ENCODE measurements at regions not wholly inside any gene's neighbourhood (a gene's known extent, or its start where the extent isn't known, plus 50 kb on each side); places are given as distances from the start of the nearest gene placed in this dataset.
"Not testable (repeated sequence)": the region's sequence is repeated elsewhere in the genome, so short reads cannot be mapped to it uniquely, and the experiment has no call there.

DNA sequence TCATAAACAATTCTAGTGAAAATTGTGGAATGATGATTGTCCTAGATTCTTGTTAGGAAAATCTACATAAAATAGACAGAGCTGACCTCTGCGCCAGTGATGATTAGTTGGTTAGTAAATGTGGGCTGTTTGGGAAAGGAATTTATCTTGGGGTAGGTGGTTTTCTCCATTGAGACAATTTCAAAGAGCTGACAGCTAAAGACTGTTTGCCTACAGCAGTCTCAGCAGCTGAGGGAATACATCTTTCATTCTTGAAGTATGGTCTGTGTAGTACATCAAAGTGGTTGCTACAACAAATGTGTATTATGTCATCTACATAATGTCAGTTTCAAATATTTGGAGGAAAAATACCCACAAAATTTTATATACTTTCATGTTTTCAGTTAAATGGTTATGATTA is 117.2 kb upstream of the TRPC4 start:
- no peak for DNase-seq

DNA sequence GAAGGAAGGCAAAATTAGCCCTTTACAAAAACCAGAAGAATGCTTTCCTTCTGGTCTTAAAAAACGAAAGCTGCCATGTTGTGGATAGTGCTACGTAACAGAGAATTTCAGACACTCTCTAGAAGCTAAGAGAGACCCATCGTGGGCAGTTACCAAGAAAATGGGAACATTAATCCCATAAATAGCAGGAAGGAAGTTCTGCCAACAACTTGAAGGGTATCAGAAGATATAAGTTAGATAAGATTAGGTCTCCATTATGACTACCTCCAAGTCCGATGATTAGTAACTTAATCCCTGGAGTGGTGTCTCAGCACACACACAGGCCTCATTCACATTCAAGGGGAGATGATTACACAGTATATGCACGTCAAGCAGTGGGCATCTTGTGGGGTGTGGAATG is 115.7 kb upstream of the TRPC4 start:
- DNase-seq, result no peak

DNA sequence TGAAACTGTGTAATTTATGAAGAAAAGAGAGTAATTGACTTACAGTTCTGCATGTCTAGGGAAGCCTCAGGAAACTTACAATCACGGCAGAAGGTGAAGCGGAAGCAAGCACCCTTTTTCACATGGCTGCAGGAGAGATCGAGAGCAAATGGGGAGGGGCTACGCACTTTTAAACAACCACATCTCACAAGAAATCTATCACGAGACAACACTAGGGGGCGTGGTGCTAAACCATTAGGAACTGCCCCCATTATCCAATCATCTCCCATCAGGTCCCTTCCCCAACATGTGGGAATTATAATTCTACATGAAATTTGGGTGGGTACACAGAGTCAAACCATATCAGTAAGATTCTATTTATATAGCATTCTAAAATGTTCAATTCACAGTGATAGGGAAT is 114.8 kb upstream of the TRPC4 start:
- DNase-seq, result no peak

DNA sequence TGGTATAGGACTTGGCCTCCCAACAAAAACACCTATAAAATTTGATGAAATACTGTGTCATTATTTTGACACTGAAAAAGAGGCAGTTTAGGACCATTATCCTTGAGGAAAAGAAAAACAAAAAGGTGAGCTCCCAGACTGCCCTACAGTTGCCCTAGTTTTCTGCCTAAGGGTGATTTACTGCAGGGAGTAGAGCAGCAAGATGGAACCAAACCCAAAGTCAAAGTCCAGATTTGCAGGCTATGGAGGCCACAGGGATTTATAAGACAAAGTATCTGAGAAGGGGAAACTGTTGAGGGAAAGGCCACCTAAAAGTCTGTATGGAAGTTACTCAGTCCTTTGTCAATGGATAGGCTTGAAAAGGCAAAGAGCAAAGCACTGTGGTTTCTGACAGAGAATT is 112.4 kb upstream of the TRPC4 start:
- DNase-seq, result no peak

DNA sequence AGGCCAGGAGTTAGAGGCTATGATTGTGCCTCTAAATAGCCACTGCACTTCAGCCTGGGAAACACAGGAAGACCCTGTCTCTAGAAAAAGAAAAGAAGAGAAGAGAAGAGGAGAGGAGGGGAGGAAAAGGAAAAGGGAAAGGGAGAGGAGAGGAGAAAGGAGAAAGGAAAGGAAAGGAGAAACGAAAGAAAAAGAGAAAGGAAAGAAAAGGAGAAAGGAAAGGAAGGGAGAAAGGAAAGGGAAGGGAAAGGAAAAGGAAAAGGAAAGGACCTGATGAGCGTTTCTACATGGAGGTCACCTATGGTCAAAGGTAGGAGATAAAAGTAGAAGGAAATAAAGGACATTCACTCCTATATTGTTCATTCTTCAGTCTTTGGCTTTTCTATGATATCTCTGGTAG is 109.1 kb upstream of the TRPC4 start:
- no peak for DNase-seq

DNA sequence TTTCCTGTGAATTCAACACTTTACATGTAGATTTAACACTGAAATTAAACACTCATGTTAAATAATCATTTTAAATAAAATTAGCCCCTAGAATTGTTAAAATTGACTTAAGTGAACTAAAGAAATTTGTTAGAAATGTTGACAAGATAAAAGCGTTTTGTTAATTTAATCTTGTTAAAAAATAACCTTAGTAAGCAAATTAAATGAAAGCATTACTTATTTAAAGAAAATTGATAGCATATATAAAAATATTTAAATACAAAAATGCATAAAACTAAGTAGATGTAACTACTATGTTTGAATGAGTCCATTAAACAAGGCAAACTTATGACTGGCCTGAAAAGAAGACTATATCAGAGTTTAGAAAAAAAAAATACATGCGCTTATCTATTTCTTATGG is 99.0 kb upstream of the TRPC4 start:
- no peak for DNase-seq

DNA sequence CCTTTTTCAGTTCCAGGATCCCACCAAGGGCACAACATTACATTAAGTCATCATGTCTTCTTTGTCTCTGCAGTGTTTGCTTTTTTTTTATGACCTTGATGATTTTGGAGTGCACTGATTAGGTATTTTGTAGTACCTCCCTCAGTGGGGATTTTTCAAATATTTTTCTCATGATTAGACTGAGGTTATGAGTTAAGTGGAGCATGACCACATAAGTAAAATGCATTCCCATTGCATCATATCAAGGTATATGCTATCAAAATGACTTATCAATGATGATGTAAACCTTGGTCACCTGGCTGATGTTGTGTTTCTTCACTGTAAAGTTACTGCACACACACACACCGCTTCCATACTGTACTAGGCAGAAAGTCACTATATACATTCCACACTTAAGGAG is 96.7 kb upstream of the TRPC4 start:
- no peak for DNase-seq

DNA sequence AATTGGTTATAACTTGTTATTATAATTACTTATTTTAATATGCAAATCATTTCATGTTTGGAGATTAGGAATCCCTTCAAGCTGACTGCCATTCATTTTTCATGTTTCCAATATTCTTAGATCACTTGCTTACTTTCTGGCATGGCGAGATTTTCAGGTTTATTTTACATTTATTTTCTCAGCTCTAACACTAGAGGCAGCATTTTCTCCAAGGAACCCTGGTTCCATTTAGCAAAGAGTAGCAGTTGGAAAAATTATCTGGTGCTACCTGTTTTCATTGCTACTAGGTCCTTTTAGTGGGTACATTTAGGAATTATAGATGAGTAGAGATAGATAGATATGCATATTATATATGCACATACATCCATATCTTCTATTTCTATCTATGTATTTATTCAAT is 90.9 kb upstream of the TRPC4 start:
- DNase-seq, result no peak

DNA sequence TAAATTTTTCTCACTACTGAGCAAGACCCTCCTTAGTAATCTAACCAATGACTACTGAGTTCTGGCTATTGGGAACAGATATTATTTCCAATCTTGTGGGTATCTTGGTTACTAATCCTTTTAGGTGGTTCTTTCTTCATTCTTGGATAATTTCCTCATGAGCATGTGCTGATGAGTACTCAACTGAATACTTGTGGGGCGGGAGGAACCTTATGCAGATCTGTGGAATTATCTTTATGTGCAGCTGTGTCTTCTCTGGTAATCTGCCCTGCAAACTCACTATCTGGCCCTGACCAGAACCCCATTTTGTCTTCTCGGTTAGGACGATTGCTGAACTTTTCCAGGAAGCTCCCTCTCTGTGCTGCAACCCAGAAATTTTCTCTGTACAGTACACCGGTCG is 89.7 kb upstream of the TRPC4 start:
- no peak for DNase-seq

DNA sequence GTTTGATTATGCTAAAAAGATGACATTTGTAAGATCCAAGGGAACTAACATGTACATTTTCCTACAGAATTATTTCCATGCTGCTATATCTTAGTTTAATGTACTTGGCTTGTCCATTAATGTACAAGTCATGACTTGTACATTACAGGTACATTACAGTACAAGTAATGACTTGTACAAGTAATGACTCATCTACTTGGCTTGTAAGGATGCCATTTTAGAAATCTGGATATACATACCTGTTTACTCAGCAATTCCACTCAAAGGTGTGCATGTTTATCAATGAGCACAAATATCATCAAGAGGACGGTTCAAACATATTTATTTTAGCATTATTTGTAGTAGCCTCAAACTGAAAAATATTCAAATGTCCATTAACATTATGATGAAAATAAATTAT is 87.0 kb upstream of the TRPC4 start:
- no peak for DNase-seq

DNA sequence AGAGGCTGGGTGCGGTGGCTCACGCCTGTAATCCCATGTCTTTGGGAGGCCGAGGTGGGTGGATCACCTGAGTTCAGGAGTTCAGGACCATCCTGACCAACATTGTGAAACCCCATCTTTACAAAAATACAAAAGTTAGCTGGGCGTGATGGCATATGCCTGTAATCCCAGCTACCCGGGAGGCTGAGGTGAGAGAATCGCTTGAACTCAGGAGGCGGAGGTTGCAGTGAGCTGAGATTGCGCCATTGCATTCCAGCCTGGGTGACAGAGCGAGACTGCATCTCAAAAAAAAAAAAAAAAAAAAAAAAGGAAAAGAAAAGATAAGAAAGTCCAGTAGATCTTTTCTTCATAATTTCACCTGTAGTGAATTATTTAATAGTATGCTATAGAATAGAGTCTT is 85.0 kb upstream of the TRPC4 start:
- not testable (repeated sequence) for DNase-seq

DNA sequence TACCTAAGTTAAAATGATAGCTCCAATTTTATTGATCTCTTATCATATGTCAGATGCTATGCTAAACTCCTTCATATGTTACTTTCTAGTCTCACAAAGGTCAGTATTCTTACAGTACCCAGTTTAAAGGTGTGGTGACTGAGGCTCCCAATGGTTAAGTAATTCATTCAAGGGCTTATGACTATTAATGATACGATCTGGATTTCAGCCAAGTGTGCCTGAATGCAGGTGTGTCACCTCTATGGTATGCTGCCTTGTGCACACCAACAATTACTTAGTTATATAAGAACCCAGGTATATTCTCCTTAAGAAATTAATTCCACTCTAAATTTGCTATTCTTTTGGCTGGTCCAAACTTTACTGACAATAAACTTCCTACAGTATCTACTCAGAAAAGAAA is 84.6 kb upstream of the TRPC4 start:
- DNase-seq, result no peak

DNA sequence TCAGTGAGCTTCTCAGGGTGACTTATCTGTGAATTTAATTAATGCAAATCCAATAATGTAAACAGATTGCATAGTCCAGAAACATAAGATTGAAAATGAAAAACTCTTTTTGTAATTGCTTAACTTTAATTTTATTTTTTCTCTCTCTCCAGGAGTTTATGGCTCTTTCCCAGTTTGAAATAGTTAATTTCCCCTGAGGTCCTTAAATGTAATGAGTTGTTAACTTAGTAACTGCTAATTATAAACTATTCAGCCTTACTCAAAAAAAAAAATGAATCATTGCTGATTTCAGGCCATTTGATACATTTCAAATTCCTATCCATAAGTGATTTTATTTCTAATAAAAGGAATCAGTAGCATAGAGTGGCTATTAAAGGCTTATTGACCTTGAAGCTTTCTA is 84.1 kb upstream of the TRPC4 start:
- no peak for DNase-seq

DNA sequence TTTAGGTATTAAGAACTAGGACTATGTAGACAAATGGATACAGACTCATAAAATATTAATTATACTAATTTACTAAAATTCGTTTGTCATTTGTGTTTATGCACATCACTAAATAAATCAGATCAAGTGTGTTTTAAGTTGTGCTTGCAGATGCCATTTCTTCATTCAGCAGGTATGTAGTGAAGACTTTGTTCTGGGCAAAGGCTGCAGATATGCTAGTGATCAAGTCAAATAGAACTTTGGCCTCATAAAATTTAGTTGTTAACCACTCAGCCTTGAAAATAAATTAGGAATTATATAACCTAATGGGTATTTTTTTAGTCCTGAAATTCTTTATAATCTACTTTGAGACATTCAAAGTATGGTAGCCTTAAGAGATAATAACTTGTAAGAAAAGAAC is 80.4 kb upstream of the TRPC4 start:
- DNase-seq, result no peak

DNA sequence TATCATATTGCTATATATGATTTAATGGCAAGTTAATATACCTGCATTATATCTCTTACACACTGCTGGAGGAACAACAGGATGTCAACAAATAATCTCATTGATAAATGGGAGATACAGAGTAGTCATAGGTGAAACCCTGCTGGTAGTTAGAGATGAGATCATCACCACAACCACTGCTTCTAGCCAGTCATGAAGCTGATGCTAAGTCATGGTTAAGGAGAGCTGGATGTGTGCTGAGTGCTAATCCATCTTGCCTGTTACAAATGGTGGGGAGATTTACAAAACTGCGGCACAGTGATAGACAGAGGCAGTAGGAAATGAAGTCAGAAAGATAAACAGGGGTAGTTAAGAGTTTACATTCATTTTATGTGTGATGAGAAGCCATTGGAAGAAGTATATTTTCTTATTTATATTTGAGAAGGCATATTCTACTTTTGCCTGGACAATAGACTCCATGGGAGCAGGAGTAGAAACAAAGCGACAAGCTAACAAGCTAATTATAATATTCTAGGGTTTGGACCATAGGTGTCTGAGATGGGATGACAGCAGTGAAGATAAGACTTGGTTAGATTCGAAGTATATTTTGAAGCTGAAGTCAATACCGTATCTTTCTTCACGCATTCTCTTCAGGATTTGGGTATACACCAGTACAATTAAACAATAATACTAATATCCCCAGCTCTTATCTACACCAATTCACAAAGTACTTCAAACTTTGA is 78.0 kb upstream of the TRPC4 start:
- DNase-seq, result no peak

DNA sequence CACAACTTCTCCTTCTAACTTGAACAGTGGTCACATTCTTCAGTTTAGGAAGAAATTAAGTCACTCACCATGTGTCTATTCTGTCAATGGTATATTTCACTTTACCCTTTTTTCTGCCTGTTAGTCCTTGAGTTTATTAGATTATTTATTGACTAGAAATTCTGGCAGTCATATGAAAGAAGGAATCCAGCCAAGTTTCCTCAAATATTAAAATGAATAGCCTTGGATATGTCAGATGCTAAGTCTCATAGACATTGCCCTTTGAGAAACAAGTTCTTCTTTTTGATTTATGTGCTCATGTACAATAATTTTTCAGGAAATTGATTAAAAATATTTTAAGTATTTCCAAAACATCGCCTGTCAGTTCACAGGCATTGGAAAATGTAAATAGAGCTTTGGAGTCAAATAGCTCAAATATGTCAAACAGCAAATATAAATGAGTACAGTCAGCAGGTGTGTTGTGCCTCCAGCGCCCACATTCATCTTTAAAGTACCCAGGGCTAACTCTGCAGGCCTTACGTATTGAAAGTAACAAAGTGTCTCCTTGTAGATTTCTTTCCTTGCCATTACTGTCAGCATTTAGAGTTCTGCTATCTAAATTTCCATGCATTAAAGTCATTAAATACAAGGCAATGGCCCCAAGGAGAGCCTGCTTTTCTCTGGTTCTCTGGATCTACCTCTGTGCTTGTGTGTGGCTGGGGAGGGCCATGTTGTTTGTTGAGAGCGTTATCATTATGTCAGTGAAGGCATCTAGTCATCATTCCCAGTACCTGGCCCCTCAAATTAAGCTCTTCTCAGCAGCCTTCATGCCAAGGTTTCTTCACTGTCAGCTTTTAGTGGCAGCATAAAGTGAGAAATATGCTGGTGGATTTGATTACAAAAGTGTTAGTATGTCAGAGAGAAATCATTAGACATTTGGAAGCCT is 76.3 kb upstream of the TRPC4 start:
- DNase-seq, result peak; percentile 10

DNA sequence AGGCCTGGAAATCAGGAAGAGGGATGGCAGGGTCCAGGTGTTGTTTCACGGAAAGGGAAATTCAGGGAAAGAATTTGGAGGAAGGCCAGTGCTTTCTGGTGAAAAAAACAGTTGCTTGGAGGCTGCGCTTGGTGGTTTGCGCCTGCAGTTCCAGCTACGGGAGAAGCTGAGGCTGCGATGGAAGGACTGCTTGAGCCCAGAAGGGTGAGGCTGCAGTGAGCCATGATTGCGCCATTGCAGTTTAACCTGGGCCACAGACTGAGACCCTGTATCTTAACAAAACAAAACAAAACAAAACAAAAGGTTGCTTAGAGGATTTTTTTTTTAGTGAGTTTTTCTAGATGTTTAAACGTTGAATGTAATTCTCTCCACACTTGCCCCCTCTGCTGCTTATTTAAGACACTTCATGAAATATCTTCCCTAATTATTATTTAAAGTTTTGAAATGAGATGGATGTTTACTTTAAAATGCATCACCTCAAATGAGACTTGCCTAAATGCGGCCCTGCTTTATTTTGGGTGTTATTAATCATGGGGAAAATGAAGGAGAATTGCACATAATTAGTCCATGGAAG is 75.4 kb upstream of the TRPC4 start:
- DNase-seq, result no peak

DNA sequence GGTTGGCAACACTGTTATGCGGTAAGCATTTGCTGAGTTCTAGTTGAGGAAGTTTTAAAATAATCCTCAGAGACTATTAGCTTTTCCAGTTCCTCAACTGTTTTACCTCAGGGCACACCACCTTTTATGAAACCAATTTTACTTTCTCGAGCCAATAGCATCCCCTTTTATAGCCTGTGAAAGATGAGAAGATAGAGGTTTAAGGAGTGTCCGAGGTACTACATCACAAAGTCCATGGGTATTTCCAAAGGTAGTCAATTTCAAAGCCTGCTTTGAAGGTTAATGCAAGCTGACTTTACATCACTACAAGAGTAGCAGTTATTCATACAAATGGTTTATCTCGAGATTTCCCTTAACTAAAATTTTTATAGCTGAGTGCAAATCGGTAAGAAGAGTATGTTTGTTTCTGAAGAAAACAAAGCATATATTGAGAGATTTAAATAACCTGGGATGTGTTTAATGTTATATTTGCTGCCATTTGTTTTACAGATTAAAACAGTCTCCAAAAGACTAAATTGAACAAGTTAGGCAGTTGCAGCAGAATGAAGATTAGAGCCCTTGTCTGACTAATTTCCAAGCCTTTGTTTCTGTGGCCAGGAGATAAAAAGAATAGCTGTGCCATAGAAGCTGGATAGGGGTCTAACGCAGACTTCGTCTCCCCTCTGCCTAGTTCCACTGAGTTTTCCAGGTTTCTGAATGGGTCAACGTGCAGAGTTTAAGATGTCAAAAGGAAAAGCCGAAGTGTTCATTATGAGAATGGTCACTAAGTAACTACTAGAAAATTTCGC is 74.7 kb upstream of the TRPC4 start:
- no peak for DNase-seq

DNA sequence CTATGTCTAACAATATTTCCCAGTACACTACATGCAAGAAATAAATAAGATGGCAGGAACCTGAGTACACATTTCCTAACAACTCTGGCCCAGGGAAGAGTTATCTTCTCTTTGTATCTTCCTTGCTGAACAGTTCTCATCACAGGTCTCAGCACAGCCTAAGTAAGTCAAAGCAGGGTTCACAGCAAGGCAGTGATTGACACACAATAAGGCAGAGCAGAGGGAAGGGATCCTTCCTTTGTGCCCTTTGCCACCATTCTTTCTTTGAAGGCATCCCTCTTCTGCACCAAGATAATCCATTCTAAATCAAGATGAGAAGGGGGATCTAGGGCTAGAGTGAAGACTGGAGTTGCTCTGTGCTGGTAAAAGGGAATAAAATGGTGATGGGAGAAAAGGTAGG is 73.4 kb upstream of the TRPC4 start:
- no peak for DNase-seq

DNA sequence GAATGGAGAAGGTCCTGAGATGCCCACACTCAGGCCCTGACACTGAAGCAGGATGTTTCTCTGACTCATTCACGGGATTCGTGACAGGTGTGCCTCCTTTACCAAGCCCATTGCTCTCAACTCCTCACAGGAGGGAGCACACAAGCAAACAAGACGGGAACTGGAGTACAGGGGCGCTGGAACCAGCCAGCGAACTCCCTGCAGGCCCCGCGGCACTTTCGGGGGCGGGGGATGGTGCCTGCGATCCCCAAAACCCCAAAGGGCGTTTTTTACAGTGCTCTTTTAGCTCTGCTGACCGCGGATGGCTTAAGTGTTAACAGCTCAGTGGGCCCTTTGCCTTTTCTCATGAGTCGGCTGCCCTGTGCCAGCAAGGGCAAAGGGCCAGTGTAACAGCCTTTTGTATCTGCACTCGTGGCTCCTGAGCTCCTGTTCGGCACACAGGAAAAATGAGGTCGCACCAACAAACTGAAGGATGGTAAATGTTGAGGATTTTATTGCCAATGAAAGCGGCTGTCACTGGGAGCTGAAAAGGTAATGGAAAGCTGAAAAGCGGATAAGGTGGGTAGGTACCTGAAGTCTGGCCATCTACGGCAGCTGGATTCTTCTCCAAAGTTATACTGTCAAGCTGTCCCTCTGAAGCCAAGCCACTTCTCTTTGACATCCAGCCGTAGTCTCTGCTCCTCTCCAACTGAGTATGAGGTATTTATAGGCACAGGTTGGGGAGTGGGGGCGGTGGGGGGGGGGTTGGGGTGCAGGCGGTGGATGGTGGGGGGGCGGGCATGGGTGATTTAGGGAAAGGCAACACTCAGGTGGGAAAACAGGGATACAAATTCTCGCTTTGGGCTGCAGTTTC is 65.0 kb upstream of the TRPC4 start:
- DNase-seq, result no peak

DNA sequence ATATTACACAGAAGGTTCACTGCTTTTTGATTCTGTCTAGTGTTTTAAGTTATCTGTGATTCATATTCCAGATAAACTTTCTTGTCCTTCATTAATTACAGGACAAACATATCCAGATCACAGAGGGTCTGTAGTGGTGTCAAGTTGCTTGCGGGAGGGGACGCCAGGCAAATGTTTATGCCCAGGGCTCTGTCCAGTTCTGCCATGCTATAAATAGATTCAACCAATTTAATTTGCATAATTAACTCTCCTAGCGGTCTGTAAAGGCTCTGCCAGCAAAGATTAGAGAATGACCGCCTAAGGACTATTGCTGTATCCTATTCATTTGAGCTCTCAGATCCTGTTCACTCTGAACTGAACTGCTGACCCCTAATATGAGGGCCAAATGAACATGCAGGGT is 59.7 kb upstream of the TRPC4 start:
- DNase-seq, result no peak

DNA sequence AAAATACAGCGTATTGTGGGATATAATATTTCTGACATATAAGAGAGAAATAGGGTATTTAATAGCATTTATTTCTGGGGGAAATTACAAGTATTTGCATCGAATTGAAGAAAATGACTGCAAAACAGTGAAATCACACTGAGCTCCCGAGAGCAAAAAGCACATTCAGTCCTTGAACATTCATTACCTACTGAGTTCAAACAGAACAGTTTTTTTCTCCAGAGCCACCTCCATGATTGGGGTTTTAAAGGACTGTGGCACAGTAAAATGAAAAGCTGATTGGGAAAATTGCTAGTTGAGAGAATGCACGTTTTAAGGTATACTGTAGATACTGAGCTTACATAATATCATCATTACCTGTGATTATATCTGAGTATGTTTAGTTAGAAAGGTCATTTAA is 58.0 kb upstream of the TRPC4 start:
- no peak for DNase-seq

Data from NCI-H446 treated with DMSO at 0.1 percent for 48 hours (cell line).